PC-3 (cell line): ENCODE measurements at regions not wholly inside any gene's neighbourhood (a gene's known extent, or its start where the extent isn't known, plus 50 kb on each side); places are given as distances from the start of the nearest gene placed in this dataset.

Experiments used
- EZH2 ChIP-seq: fragments of 300-600 bp; sonication (generic); IDR thresholded peaks from one replicate; pipeline ENCODE4 v1.6.1; 2017; ENCODE audit warnings: antibody characterized with exemption, mild to moderate bottlenecking, low read length; ENCODE audit not compliant: unreplicated experiment
- EZH2phosphoT487 ChIP-seq: fragments of 300-600 bp; sonication (generic); IDR thresholded peaks from 2 replicates; pipeline ENCODE4 v1.6.1; 2018; ENCODE audit warnings: mild to moderate bottlenecking, antibody characterized with exemption, low read length, borderline replicate concordance
- TF ChIP-seq, protein P1 (sequence below): fragments of 300-600 bp; sonication (generic); conservative IDR thresholded peaks from 2 replicates; pipeline ENCODE4 v1.5.1; 2017; ENCODE audit warnings: antibody characterized with exemption, low read depth, mild to moderate bottlenecking, low read length

- TF ChIP-seq, protein P1, sequence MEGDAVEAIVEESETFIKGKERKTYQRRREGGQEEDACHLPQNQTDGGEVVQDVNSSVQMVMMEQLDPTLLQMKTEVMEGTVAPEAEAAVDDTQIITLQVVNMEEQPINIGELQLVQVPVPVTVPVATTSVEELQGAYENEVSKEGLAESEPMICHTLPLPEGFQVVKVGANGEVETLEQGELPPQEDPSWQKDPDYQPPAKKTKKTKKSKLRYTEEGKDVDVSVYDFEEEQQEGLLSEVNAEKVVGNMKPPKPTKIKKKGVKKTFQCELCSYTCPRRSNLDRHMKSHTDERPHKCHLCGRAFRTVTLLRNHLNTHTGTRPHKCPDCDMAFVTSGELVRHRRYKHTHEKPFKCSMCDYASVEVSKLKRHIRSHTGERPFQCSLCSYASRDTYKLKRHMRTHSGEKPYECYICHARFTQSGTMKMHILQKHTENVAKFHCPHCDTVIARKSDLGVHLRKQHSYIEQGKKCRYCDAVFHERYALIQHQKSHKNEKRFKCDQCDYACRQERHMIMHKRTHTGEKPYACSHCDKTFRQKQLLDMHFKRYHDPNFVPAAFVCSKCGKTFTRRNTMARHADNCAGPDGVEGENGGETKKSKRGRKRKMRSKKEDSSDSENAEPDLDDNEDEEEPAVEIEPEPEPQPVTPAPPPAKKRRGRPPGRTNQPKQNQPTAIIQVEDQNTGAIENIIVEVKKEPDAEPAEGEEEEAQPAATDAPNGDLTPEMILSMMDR, result no peak
- TF ChIP-seq EZH2 (no peak), EZH2phosphoT487 (no peak)
Observed at GRCh38 chr12:72925716-72926115, 653.5 kb downstream of the TRHDE start.
